Naive thymus-derived CD4-positive, alpha-beta T cell (primary cell): ENCODE measurements at regions not wholly inside any gene's neighbourhood (a gene's known extent, or its start where the extent isn't known, plus 50 kb on each side); places are given as distances from the start of the nearest gene placed in this dataset.

Source experiments
- ATAC-seq: fragments of 150-1000 bp; cut with Tn5 transposase; 2 replicates; pipeline ENCODE4 v1.10.0; 2021; ENCODE audit warnings: mild to moderate bottlenecking, moderate library complexity
- CTCF ChIA-PET: fragments of 350-600 bp; sonication (Branson Sonifier 250); formaldehyde crosslinking; loops from one replicate; lab custom pipeline; 2021; ENCODE audit warnings: antibody characterized with exemption; lab: Charles Lee
- POLR2A ChIA-PET: fragments of 350-600 bp; sonication (Branson Sonifier 250); formaldehyde crosslinking; loops from one replicate; lab custom pipeline; 2021; ENCODE audit warnings: antibody characterized with exemption, inconsistent platforms; lab: Charles Lee
- DNase-seq, 9 donors: peaks; one replicate each; pipeline versions ENCODE4 v3.0.0 to v3.0.0-alpha.2; 2020 to 2022; ENCODE audit warnings: mixed read lengths in 1 of 9
- H3K27ac ChIP-seq: one replicate; pipeline ENCODE4 v1.7.0; 2013; ENCODE audit warnings: mild to moderate bottlenecking, low read depth, low read length, moderate library complexity
- H3K27me3 ChIP-seq, 2 donors: one replicate each; pipeline ENCODE4 v1.7.0; 2013; ENCODE audit warnings: low read length in 2 of 2, mild to moderate bottlenecking in 2 of 2, moderate library complexity in 2 of 2; ENCODE audit not compliant: control insufficient read depth in 2 of 2, insufficient read depth in 2 of 2
- H3K36me3 ChIP-seq, 3 experiments: 1 replicate in 2 of 3; 2 replicates in 1 of 3; pipeline ENCODE4 v1.7.0; 2013; ENCODE audit warnings: low read length in 3 of 3, mild to moderate bottlenecking in 3 of 3, moderate library complexity in 1 of 3; ENCODE audit not compliant: insufficient read depth in 3 of 3, control insufficient read depth in 2 of 3
- H3K4me1 ChIP-seq, 2 donors: one replicate each; pipeline ENCODE4 v1.7.0; 2013; ENCODE audit warnings: low read length in 2 of 2, mild to moderate bottlenecking in 2 of 2, moderate library complexity in 1 of 2; ENCODE audit not compliant: control insufficient read depth in 2 of 2, insufficient read depth in 2 of 2
- H3K4me3 ChIP-seq: 2 replicates; pipeline ENCODE4 v1.7.0; 2013; ENCODE audit warnings: mild to moderate bottlenecking, low read length
- H3K9me3 ChIP-seq, 3 experiments: 1 replicate in 2 of 3; 2 replicates in 1 of 3; pipeline ENCODE4 v1.7.0; 2013; ENCODE audit warnings: low read length in 3 of 3; ENCODE audit not compliant: control insufficient read depth in 2 of 3
- H3K27ac Mint-ChIP-seq, 9 donors: one replicate each; pipeline ENCODE4 v1.8.0; 2020 to 2022; ENCODE audit warnings: mixed read lengths in 9 of 9, mild to moderate bottlenecking in 8 of 9, moderate library complexity in 5 of 9, inconsistent platforms in 2 of 9
- H3K27me3 Mint-ChIP-seq, 5 donors: one replicate each; pipeline ENCODE4 v1.8.0; 2021 to 2022; ENCODE audit warnings: mixed read lengths in 5 of 5, mild to moderate bottlenecking in 1 of 5
- H3K36me3 Mint-ChIP-seq, 5 donors: one replicate each; pipeline ENCODE4 v1.8.0; 2020 to 2022; ENCODE audit warnings: mixed read lengths in 5 of 5, mild to moderate bottlenecking in 3 of 5, inconsistent platforms in 1 of 5
- H3K4me1 Mint-ChIP-seq, 7 donors: one replicate each; pipeline ENCODE4 v1.8.0; 2020 to 2022; ENCODE audit warnings: mixed read lengths in 7 of 7, mild to moderate bottlenecking in 3 of 7, inconsistent platforms in 1 of 7
- H3K4me3 Mint-ChIP-seq, 10 donors: one replicate each; pipeline ENCODE4 v1.8.0; 2020 to 2022; ENCODE audit warnings: mild to moderate bottlenecking in 10 of 10, mixed read lengths in 10 of 10, moderate library complexity in 6 of 10, inconsistent platforms in 2 of 10
- H3K9me3 Mint-ChIP-seq, 11 donors: one replicate each; pipeline ENCODE4 v1.8.0; 2020 to 2022; ENCODE audit warnings: mixed read lengths in 11 of 11, mild to moderate bottlenecking in 4 of 11, inconsistent platforms in 1 of 11, moderate library complexity in 1 of 11
- intact Hi-C, 2 donors: fragments of 100-400 bp; cut with micrococcal nuclease; formaldehyde crosslinking; loops; one replicate each; pipeline ENCODE4 v1.15.1; 2023

GRCh38 chr12:92627511-92627910 is 75.3 kb upstream of the PLEKHG7 start:
- H3K4me3 ChIP-seq: no peak overlapping the region
- no peaks in the 10 kb centered on the region for H3K4me1 ChIP-seq
- H3K27ac Mint-ChIP-seq: no peak overlapping the region
- CTCF ChIA-PET: no interaction called here
- no peak overlapping the region for H3K27ac ChIP-seq
- DNase-seq: no peak
- H3K4me1 Mint-ChIP-seq: no peaks in the 10 kb centered on the region
- ATAC-seq: no peak
- no peaks in the 10 kb centered on the region for H3K36me3 ChIP-seq
- H3K27me3 Mint-ChIP-seq: peaks cover 0 to 3% (median 0%) of the 10 kb centered on the region in 5 donors
- H3K9me3 Mint-ChIP-seq: peaks cover 0 to 3% (median 0%) of the 10 kb centered on the region in 11 donors
- H3K4me3 Mint-ChIP-seq: no peak overlapping the region
- intact Hi-C loops: no loop called here
- H3K9me3 ChIP-seq: no peaks in the 10 kb centered on the region
- POLR2A ChIA-PET: no interaction called here
- H3K27me3 ChIP-seq: no peaks in the 10 kb centered on the region
- H3K36me3 Mint-ChIP-seq: peaks cover 0 to 2% (median 0%) of the 10 kb centered on the region in 5 donors

- ChIA-PET CTCF (no interaction called here), POLR2A (no interaction called here)
- no peaks in the 10 kb centered on the region for H3K9me3 ChIP-seq
- no peak overlapping the region for H3K27ac ChIP-seq
- H3K4me1 ChIP-seq: no peaks in the 10 kb centered on the region
- DNase-seq: no peak
- Mint-ChIP-seq H3K4me3 (no peak overlapping the region), H3K36me3 (peaks cover 0 to 5% (median 3%) of the 10 kb centered on the region in 5 donors), H3K4me1 (peaks cover 0 to 5% (median 0%) of the 10 kb centered on the region in 7 donors), H3K27me3 (peaks cover 0 to 3% (median 0%) of the 10 kb centered on the region in 5 donors), H3K9me3 (peaks cover 0 to 8% (median 6%) of the 10 kb centered on the region in 11 donors), H3K27ac (no peak overlapping the region)
- H3K27me3 ChIP-seq: no peaks in the 10 kb centered on the region
- no peaks in the 10 kb centered on the region for H3K36me3 ChIP-seq
- H3K4me3 ChIP-seq: no peak overlapping the region
- no peak for ATAC-seq
- intact Hi-C loops: no loop called here
Measured at GRCh38 chr12:92625639-92626310, 77.0 kb upstream of the PLEKHG7 start.

- peaks cover 0 to 5% (median 0%) of the 10 kb centered on the region in 7 donors for H3K4me1 Mint-ChIP-seq
- Histone ChIP-seq H3K4me1 (no peaks in the 10 kb centered on the region), H3K27me3 (no peaks in the 10 kb centered on the region), H3K9me3 (no peaks in the 10 kb centered on the region), H3K27ac (no peak overlapping the region), H3K36me3 (no peaks in the 10 kb centered on the region), H3K4me3 (no peak overlapping the region)
- no peak overlapping the region for H3K27ac Mint-ChIP-seq
- ATAC-seq (no peak), DNase-seq (no peak)
- ChIA-PET CTCF (no interaction called here), POLR2A (no interaction called here)
- no peak overlapping the region for H3K4me3 Mint-ChIP-seq
- peaks cover 0 to 8% (median 6%) of the 10 kb centered on the region in 11 donors for H3K9me3 Mint-ChIP-seq
- peaks cover 0 to 5% (median 3%) of the 10 kb centered on the region in 5 donors for H3K36me3 Mint-ChIP-seq
- peaks cover 0 to 3% (median 0%) of the 10 kb centered on the region in 5 donors for H3K27me3 Mint-ChIP-seq
- intact Hi-C loops: no loop called here
Measured at GRCh38 chr12:92624236-92624635, 78.6 kb upstream of the PLEKHG7 start.

- Mint-ChIP-seq H3K27ac (no peak overlapping the region), H3K9me3 (peaks cover 0 to 9% (median 6%) of the 10 kb centered on the region in 11 donors), H3K36me3 (peaks cover 0 to 5% (median 3%) of the 10 kb centered on the region in 5 donors), H3K4me1 (peaks cover 0 to 5% (median 0%) of the 10 kb centered on the region in 7 donors), H3K4me3 (no peak overlapping the region), H3K27me3 (peaks cover 0 to 3% (median 0%) of the 10 kb centered on the region in 5 donors)
- Histone ChIP-seq H3K27ac (no peak overlapping the region), H3K36me3 (no peaks in the 10 kb centered on the region), H3K4me3 (no peak overlapping the region), H3K9me3 (no peaks in the 10 kb centered on the region), H3K4me1 (no peaks in the 10 kb centered on the region), H3K27me3 (no peaks in the 10 kb centered on the region)
- ATAC-seq (no peak), DNase-seq (no peak)
- ChIA-PET POLR2A (no interaction called here), CTCF (interaction anchor here (0.7 kb wide), 1 partner anchor 1246 kb away, joined by 3 read pairs; no protein-coding TSS in a partner anchor)
- intact Hi-C loops: no loop called here
Measured at GRCh38 chr12:92623386-92623785, 79.4 kb upstream of the PLEKHG7 start.

GRCh38 chr12:92621833-92622232 is 81.0 kb upstream of the PLEKHG7 start:
- no peaks in the 10 kb centered on the region for H3K27me3 ChIP-seq
- no peak overlapping the region for H3K27ac Mint-ChIP-seq
- ChIA-PET CTCF (no interaction called here), POLR2A (interaction anchor here (0.6 kb wide), 1 partner anchor 13 kb away, joined by 3 read pairs; no protein-coding TSS in a partner anchor)
- H3K27ac ChIP-seq: no peak overlapping the region
- no peaks in the 10 kb centered on the region for H3K36me3 ChIP-seq
- peaks cover 0 to 3% (median 0%) of the 10 kb centered on the region in 5 donors for H3K27me3 Mint-ChIP-seq
- H3K36me3 Mint-ChIP-seq: peaks cover 0 to 5% (median 4%) of the 10 kb centered on the region in 5 donors
- H3K9me3 ChIP-seq: no peaks in the 10 kb centered on the region
- H3K4me1 Mint-ChIP-seq: peaks cover 0 to 5% (median 0%) of the 10 kb centered on the region in 7 donors
- no peak overlapping the region for H3K4me3 ChIP-seq
- peaks cover 0 to 9% (median 6%) of the 10 kb centered on the region in 11 donors for H3K9me3 Mint-ChIP-seq
- no peak for ATAC-seq
- intact Hi-C loops: no loop called here
- H3K4me3 Mint-ChIP-seq: no peak overlapping the region
- no peaks in the 10 kb centered on the region for H3K4me1 ChIP-seq
- no peak for DNase-seq

GRCh38 chr12:92621312-92621711 is 81.5 kb upstream of the PLEKHG7 start:
- Histone ChIP-seq H3K27ac (no peak overlapping the region), H3K36me3 (no peaks in the 10 kb centered on the region), H3K4me3 (no peak overlapping the region), H3K9me3 (no peaks in the 10 kb centered on the region), H3K4me1 (no peaks in the 10 kb centered on the region), H3K27me3 (no peaks in the 10 kb centered on the region)
- no peak for DNase-seq
- Mint-ChIP-seq H3K36me3 (peaks cover 0 to 5% (median 4%) of the 10 kb centered on the region in 5 donors), H3K27me3 (peaks cover 0 to 3% (median 0%) of the 10 kb centered on the region in 5 donors), H3K27ac (no peak overlapping the region), H3K4me1 (peaks cover 0 to 5% (median 0%) of the 10 kb centered on the region in 7 donors), H3K4me3 (no peak overlapping the region), H3K9me3 (peaks cover 0 to 9% (median 6%) of the 10 kb centered on the region in 11 donors)
- POLR2A ChIA-PET: interaction anchor here (0.6 kb wide), 1 partner anchor 13 kb away, joined by 3 read pairs; no protein-coding TSS in a partner anchor
- intact Hi-C loops: no loop called here
- CTCF ChIA-PET: no interaction called here
- ATAC-seq: no peak
